T1000 (cell line): ENCODE measurements at regions not wholly inside any gene's neighbourhood (a gene's known extent, or its start where the extent isn't known, plus 50 kb on each side); places are given as distances from the start of the nearest gene placed in this dataset.

Experiments
- DNase-seq: peaks from one replicate; lab custom pipeline; 2025; ENCODE audit warnings: mixed read lengths; lab: John Stamatoyannopoulos, UW

DNA sequence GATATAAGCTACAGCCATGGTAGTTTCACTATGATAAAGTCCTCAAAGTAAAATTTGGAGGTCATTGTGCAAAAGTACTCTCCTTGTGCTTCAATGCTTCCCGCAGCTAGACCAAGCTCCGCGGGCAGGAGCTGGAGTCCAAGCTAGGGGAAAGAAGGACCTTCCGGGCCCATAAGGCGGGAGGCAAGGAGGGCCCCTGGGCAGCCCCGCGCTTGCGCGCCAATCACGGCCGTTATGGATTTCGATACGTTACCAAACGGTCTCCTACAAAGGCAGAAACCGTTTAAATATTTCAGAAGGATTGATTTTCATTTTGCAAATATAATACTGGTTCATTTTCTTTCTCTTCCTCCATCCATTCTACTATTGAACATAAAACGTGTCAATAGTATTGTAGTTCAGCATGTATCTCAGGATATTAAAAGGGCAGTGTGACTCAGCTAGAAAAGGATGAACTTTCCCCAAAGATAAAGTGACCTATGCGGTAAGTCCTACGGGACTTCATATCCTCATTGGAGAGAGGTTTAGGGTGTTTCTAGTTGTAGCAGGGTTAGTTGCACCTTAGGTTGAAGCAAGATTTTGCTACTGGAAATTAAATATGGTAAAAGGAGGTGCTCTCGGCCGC is 128.0 kb downstream of the KIF20B start:
- no peak for DNase-seq

- no peak for DNase-seq
These were observed 128.5 kb downstream of the KIF20B start for GRCh38 chr10:89829887-89830269.

DNA sequence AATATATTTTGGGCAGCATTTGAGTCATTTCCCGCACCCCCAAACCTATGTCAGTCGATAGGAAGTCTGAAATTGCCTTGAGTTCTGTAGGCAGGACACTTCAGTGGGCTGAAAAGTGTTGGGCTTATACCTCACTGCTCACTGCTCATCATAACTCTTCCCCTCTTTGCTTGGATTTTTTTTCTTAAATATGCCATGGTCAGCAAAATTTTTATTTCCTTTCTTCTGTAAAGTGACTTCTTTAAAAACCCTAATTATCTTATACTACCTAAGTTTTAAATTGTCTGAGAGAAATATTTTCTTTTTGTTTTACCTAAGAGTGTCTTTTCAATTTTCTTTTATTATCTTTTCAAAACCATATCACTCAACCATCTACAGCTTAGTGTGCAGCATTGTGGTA is 129.2 kb downstream of the KIF20B start:
- DNase-seq = no peak

DNA sequence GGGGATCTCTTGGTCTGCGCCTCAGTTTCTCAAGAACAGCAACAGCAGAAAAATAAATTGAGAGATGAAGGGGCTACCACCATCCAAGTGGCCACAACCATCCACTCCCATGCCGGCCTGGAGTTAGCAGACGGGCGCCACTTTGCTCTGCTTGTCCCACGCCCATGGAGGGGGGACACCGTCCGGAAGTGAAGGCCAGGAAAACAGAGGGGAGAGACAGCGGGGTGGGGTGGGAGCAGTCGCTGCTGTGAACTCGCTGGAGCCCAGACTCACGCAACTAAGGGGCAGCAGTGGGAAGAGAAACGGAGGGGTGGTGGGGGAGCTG is 135.4 kb downstream of the KIF20B start:
- no peak for DNase-seq

DNA sequence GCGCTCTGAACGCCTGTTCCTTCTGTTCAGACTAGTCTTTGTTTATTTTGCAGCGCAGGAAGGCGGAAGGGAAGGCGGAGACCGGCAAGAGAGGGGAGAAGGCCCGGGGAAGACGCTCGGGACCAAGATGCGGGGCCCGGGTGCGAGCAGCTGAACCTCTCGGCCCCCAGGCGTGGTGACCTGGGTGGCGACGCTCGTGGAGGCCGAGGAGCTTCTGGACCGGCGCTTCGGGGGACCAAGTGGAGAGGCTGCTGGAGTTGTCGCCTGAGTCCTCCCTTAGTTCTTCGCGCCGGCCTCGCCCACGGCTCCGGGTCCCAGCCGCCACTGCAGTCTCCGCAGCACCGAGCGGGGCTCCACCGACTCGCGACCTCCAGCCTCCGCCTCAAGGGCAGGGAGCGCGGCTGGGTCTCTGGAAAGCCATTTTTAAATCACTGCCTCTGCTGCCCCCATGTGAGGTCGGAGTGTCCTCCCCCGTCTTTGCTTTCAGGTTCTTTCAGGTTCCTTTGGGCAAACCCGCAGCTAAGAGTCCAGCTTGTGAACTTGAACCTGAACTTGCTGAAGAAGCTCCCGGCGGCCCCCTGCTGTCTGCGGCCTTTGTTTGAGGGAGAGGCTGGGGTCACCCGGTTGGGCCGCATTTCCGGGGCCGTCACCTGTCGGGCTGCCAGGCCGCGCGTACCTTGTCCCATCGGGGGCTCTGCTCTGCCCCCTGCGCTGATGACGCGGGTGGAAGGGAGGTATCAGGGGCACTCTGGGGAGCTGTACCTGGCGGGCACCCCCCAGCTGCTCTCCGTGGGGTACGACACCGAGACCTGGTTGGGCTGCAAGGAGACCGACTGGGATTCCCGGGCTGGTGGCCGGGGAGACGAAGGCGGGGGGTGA is 136.0 kb downstream of the KIF20B start:
- no peak for DNase-seq

GRCh38 chr10:89838044-89838615 is 136.7 kb downstream of the KIF20B start:
- DNase-seq = no peak

- no peak for DNase-seq
These were observed 144.3 kb downstream of the KIF20B start for GRCh38 chr10:89845541-89846280.

DNA sequence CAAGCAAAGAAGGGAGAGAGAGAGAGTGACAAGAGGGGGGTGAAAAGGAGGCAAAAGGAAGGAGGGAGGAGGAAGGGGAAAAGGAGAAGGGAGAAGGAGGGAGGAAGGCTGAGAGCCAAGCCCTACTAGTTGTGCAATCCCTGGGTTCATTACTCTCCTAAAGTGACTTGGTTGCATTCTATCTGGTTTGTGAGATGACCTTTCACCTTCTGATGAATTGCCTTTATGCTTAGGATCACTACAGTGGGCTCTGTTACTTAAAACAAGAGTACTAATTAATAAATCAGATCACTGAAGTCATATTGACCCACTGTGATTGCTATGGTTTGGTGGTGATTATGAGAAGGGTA is 144.9 kb downstream of the KIF20B start:
- no peak for DNase-seq

DNA sequence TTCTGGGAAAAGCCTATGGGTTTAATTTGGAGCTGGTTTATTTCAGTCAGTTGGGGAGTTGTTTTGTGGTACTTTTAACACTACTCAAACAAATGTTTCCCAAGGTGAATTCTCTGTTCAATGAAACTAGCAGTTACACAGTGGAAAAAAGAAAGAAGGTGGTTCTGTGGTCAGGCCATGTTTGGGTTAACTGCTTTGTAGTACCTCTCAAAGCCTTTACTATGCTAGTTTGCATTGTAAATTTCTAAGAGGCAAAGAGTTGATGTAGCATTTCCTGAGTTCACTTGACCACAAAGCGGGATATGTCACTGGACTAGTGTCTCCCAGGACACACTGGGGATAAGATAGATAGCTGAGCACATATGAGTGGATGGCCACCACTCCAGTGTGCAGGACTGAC is 145.4 kb downstream of the KIF20B start:
- no peak for DNase-seq

GRCh38 chr10:89852872-89853271 is 151.5 kb downstream of the KIF20B start:
- DNase-seq = no peak

DNA sequence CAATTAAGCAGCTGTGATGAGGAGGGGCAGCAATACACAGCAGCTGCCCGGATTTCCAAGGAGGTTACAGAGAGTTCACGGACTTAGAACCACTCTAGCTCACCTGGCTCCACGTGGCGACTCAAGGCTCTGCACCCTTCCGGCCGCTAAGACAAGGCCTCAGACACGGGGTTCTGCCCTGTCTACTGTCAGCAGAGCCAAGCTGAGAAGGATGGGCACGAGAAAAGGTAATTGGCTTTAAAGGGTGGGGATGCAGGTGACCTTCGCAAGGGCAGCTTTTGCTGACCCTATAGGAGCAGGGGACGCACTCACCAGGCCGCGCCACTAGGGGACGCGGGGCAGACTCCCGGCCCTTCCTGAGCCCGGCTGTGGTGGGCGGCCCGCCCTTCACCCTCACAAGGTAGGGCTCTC is 152.4 kb downstream of the KIF20B start:
- DNase-seq = no peak

- no peak for DNase-seq
These were observed 156.1 kb downstream of the KIF20B start for GRCh38 chr10:89857431-89858042.

GRCh38 chr10:89861199-89861573 is 159.8 kb downstream of the KIF20B start:
- no peak for DNase-seq

DNA sequence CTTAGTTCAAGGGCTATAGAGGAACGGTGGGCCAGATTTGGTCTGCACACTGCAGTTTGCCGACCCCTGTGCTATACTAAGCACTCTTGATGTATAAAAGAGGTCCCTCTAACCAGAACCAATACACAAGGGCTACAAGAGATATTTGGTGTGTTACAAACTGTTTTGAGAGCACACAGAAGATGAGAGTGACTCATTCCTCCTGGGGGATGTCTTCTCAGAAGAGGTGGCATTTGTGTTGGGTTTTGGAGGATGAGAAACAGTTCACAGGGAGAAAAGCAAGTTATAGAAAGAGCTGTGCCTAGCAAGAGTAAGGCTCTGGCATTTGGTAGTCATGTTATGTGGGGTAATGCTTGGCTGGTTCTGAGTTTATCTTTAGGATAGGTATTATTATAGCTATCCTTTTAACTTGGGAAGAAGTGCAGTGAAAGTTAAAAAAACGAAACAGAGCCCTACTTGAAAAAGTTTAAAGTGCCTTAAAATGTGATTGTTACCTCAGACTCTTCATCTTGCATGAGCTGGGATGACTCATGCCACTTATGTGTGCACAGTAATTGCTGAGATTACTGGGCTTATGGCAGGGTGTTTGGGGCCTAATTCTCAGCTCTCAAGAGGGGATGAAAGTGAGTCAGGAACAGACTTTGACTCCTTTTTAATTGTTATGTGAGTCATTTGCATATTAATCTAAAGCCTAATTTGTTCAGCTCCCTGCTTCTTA is 160.4 kb downstream of the KIF20B start:
- DNase-seq = no peak

- DNase-seq = no peak
These were observed 166.6 kb downstream of the KIF20B start for GRCh38 chr10:89867964-89868363.

DNA sequence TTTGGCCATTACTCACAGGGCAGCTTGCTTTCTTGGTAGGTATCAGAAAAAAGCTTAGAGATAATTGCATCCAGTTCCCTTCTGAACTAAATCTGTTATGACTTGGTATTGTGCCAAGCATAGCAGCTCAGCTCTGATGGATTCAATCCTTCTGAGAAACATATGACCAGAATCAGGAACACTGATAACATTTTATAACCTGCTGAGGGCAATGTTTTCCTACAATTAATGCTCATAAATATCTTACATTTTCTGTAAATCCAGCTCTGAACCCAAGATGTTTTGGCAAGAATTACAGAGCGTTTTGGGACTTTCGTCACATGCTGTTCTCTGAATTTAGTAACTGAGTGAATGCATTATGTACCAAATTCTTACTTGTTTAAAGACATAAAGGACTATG is 167.8 kb downstream of the KIF20B start:
- DNase-seq = no peak

GRCh38 chr10:89869592-89870156 is 168.3 kb downstream of the KIF20B start:
- no peak for DNase-seq

GRCh38 chr10:89870936-89871335 is 169.5 kb downstream of the KIF20B start:
- DNase-seq = no peak

- no peak for DNase-seq
These were observed 171.7 kb downstream of the KIF20B start for GRCh38 chr10:89873055-89873454.

DNA sequence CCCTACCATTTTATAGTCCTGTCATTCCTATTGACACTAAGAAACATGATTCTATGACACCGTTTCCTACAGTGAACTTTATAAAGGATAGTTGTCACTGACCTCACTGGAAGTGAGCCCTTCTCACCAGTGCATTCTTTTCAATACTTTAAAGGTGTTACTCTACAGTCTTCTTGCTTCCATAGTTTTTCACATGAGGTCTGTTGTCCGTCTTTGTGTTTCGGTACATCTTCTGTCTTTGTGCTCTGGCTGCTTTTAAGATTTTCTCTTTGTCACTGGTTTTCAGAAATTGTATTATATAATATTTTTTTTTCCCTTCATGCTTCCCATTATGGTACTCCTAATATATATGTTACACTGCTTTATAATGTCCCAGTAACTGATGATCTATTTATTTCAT is 174.2 kb downstream of the KIF20B start:
- no peak for DNase-seq

GRCh38 chr10:89879121-89879520 is 177.7 kb downstream of the KIF20B start:
- no peak for DNase-seq
